ENCODE measurements at regions not wholly inside any gene's neighbourhood (a gene's known extent, or its start where the extent isn't known, plus 50 kb on each side); places are given as distances from the start of the nearest gene placed in this dataset.

GRCh38 chr5:143938230-143938629, 126.3 kb downstream of the HMHB1 start:
- Histone ChIP-seq H3K9me3 (ENCODE audit: control insufficient read depth, low read depth, low read length) (no peaks in the 10 kb centered on the region), H2BK20ac (ENCODE audit: low read depth, low read length, poor library complexity, severe bottlenecking) (no peak overlapping the region), H3K4ac (ENCODE audit: low read depth, low read length) (no peak overlapping the region), H3K27ac (ENCODE audit: insufficient read length, low read depth, low read length) (no peak overlapping the region), H3K79me1 (ENCODE audit: insufficient read depth, low read depth, low read length, poor library complexity, severe bottlenecking) (no peaks in the 10 kb centered on the region), H3K56ac (ENCODE audit: insufficient read length, low read depth, low read length) (no peak overlapping the region), H2BK5ac (ENCODE audit: insufficient read length, low read length) (no peak overlapping the region), H3K23ac (ENCODE audit: insufficient read length, low read depth, low read length) (no peak overlapping the region), H2AK5ac (ENCODE audit: insufficient read length, low read length) (no peak overlapping the region), H3T11ph (ENCODE audit: low read length) (no peak overlapping the region), H3K23me2 (ENCODE audit: insufficient read length, low read depth, low read length, poor library complexity, severe bottlenecking) (no peaks in the 10 kb centered on the region), H2BK12ac (ENCODE audit: insufficient read length, low read depth, low read length) (no peak overlapping the region), H4K8ac (replicated peaks; ENCODE audit: insufficient read length, low read depth, low read length) (no peak overlapping the region), H2AFZ (ENCODE audit: low read length) (no peak overlapping the region), H3K4me1 (ENCODE audit: insufficient read depth, low read length) (no peaks in the 10 kb centered on the region), H3K4me2 (ENCODE audit: insufficient read depth, insufficient read length, low read length) (no peak overlapping the region), H2BK120ac (ENCODE audit: low read depth, low read length, poor library complexity, severe bottlenecking) (no peak overlapping the region), H4K91ac (ENCODE audit: insufficient read length, low read depth, low read length) (no peak overlapping the region), H3K18ac (ENCODE audit: insufficient read length, low read depth, low read length) (no peak overlapping the region), H3K14ac (ENCODE audit: insufficient read depth, low read length) (no peak overlapping the region), H3K79me2 (ENCODE audit: insufficient read depth, low read length) (no peaks in the 10 kb centered on the region), H3K9ac (ENCODE audit: extremely low read depth, insufficient read length, low read length) (no peak overlapping the region), H4K5ac (ENCODE audit: insufficient read length, low read depth, low read length) (no peak overlapping the region), H4K20me1 (ENCODE audit: control insufficient read depth, insufficient read depth, insufficient read length) (no peaks in the 10 kb centered on the region), H2BK15ac (ENCODE audit: low read depth, low read length) (no peak overlapping the region), H3K27me3 (ENCODE audit: insufficient read depth, low read length) (no peaks in the 10 kb centered on the region)
- TF ChIP-seq CTCF (conservative IDR thresholded peaks at IDR 0.05) = no peak
- no peaks in the 10 kb centered on the region for H3K4me1 Mint-ChIP-seq
- H3K4me3 Mint-ChIP-seq = no peak overlapping the region
- no peaks in the 10 kb centered on the region for H3K27me3 Mint-ChIP-seq (ENCODE audit: low read depth)
- H3K9me3 Mint-ChIP-seq = peaks cover 23 to 28% of the 10 kb centered on the region in 2 experiments
- no peak overlapping the region for H3K27ac Mint-ChIP-seq
- H3K36me3 Mint-ChIP-seq (ENCODE audit: insufficient read depth in 1 of 3, low read depth in 3 of 3) = peaks cover 2 to 21% (median 4%) of the 10 kb centered on the region in 3 experiments; a peak in 6 of 7 replicates
- no peak for DNase-seq
